ENCODE measurements at regions not wholly inside any gene's neighbourhood (a gene's known extent, or its start where the extent isn't known, plus 50 kb on each side); places are given as distances from the start of the nearest gene placed in this dataset.
"Not testable (repeated sequence)": the region's sequence is repeated elsewhere in the genome, so short reads cannot be mapped to it uniquely, and the experiment has no call there.

- Mint-ChIP-seq H3K27me3 (no peaks in the 10 kb centered on the region), H3K4me1 (ENCODE audit: low read depth in 2 of 2) (no peaks in the 10 kb centered on the region), H3K36me3 (ENCODE audit: insufficient read depth) (no peaks in the 10 kb centered on the region), H3K27ac (no peak overlapping the region), H3K9me3 (peaks cover 0 to 2% of the 10 kb centered on the region in 2 donors), H3K4me3 (no peak overlapping the region)
- no peak for DNase-seq
- no peak for ATAC-seq (replicated peaks)
These were observed 926.4 kb upstream of the FANCL start for GRCh38 chr2:59167514-59167913.

GRCh38 chr2:59157908-59158307 lies 916.8 kb upstream of the FANCL start:
- not testable (repeated sequence) for H3K36me3 Mint-ChIP-seq (ENCODE audit: insufficient read depth); H3K4me1 Mint-ChIP-seq (ENCODE audit: low read depth in 2 of 2); H3K9me3 Mint-ChIP-seq; H3K27me3 Mint-ChIP-seq; H3K27ac Mint-ChIP-seq; H3K4me3 Mint-ChIP-seq; DNase-seq; ATAC-seq (replicated peaks)

GRCh38 chr2:59151805-59152204 lies 910.7 kb upstream of the FANCL start:
- H3K36me3 Mint-ChIP-seq (ENCODE audit: insufficient read depth): no peaks in the 10 kb centered on the region
- no peak overlapping the region for H3K27ac Mint-ChIP-seq

GRCh38 chr2:59150217-59150849 lies 909.2 kb upstream of the FANCL start:
- Mint-ChIP-seq H3K9me3 (peaks cover 12% of the 10 kb centered on the region in 2 donors), H3K4me3 (no peak overlapping the region), H3K36me3 (ENCODE audit: insufficient read depth) (no peaks in the 10 kb centered on the region), H3K4me1 (ENCODE audit: low read depth in 2 of 2) (no peaks in the 10 kb centered on the region), H3K27me3 (no peaks in the 10 kb centered on the region), H3K27ac (no peak overlapping the region)
- ATAC-seq (replicated peaks): no peak
- DNase-seq: no peak

More at GRCh38 chr2:59151805-59152204, 910.7 kb upstream of the FANCL start:
- Mint-ChIP-seq H3K9me3 (peaks cover 12% of the 10 kb centered on the region in 2 donors), H3K27me3 (no peaks in the 10 kb centered on the region), H3K4me3 (no peak overlapping the region), H3K4me1 (ENCODE audit: low read depth in 2 of 2) (no peaks in the 10 kb centered on the region)
- DNase-seq (no peak), ATAC-seq (replicated peaks) (no peak)

- DNase-seq (no peak), ATAC-seq (replicated peaks) (no peak)
- Mint-ChIP-seq H3K27ac (no peak overlapping the region), H3K9me3 (peaks cover 12 to 18% of the 10 kb centered on the region in 2 donors), H3K27me3 (no peaks in the 10 kb centered on the region), H3K4me3 (no peak overlapping the region), H3K36me3 (ENCODE audit: insufficient read depth) (no peaks in the 10 kb centered on the region), H3K4me1 (ENCODE audit: low read depth in 2 of 2) (no peaks in the 10 kb centered on the region)
These were observed 908.1 kb upstream of the FANCL start for GRCh38 chr2:59149271-59149670.

GRCh38 chr2:59112258-59112657 lies 871.1 kb upstream of the FANCL start:
- ATAC-seq (replicated peaks) (no peak), DNase-seq (no peak)
- H3K36me3 Mint-ChIP-seq (ENCODE audit: insufficient read depth): no peaks in the 10 kb centered on the region
- H3K4me3 Mint-ChIP-seq: no peak overlapping the region
- no peak overlapping the region for H3K27ac Mint-ChIP-seq
- H3K4me1 Mint-ChIP-seq (ENCODE audit: low read depth in 2 of 2): no peaks in the 10 kb centered on the region
- no peaks in the 10 kb centered on the region for H3K27me3 Mint-ChIP-seq
- H3K9me3 Mint-ChIP-seq: peaks cover 5 to 18% of the 10 kb centered on the region in 2 donors

GRCh38 chr2:59096973-59097372 lies 855.8 kb upstream of the FANCL start:
- Mint-ChIP-seq H3K4me3 (no peak overlapping the region), H3K27ac (no peak overlapping the region), H3K27me3 (no peaks in the 10 kb centered on the region), H3K36me3 (ENCODE audit: insufficient read depth) (peaks cover 4% of the 10 kb centered on the region), H3K4me1 (ENCODE audit: low read depth in 2 of 2) (no peaks in the 10 kb centered on the region), H3K9me3 (peaks cover 4 to 12% of the 10 kb centered on the region in 2 donors)
- no peak for DNase-seq
- ATAC-seq (replicated peaks): no peak

GRCh38 chr2:59093571-59093970 lies 852.4 kb upstream of the FANCL start:
- no peak overlapping the region for H3K4me3 Mint-ChIP-seq
- no peaks in the 10 kb centered on the region for H3K36me3 Mint-ChIP-seq (ENCODE audit: insufficient read depth)
- H3K4me1 Mint-ChIP-seq (ENCODE audit: low read depth in 2 of 2): no peaks in the 10 kb centered on the region
- no peak for DNase-seq
- peaks cover 1 to 12% of the 10 kb centered on the region in 2 donors for H3K9me3 Mint-ChIP-seq
- no peak for ATAC-seq (replicated peaks)
- H3K27ac Mint-ChIP-seq: no peak overlapping the region
- H3K27me3 Mint-ChIP-seq: no peaks in the 10 kb centered on the region

- Mint-ChIP-seq H3K27ac (no peak overlapping the region), H3K27me3 (no peaks in the 10 kb centered on the region), H3K9me3 (peaks cover 0 to 2% of the 10 kb centered on the region in 2 donors), H3K4me3 (no peak overlapping the region), H3K4me1 (ENCODE audit: low read depth in 2 of 2) (no peaks in the 10 kb centered on the region), H3K36me3 (ENCODE audit: insufficient read depth) (no peaks in the 10 kb centered on the region)
- ATAC-seq (replicated peaks): no peak
- no peak for DNase-seq
These were observed 843.2 kb upstream of the FANCL start for GRCh38 chr2:59084326-59084725.

GRCh38 chr2:59083075-59083828 lies 842.1 kb upstream of the FANCL start:
- no peaks in the 10 kb centered on the region for H3K27me3 Mint-ChIP-seq
- no peaks in the 10 kb centered on the region for H3K4me1 Mint-ChIP-seq (ENCODE audit: low read depth in 2 of 2)
- H3K4me3 Mint-ChIP-seq: no peak overlapping the region
- H3K27ac Mint-ChIP-seq: no peak overlapping the region
- DNase-seq: no peak
- peaks cover 0 to 2% of the 10 kb centered on the region in 2 donors for H3K9me3 Mint-ChIP-seq
- ATAC-seq (replicated peaks): no peak
- no peaks in the 10 kb centered on the region for H3K36me3 Mint-ChIP-seq (ENCODE audit: insufficient read depth)

GRCh38 chr2:59082657-59083056 lies 841.5 kb upstream of the FANCL start:
- H3K4me1 Mint-ChIP-seq (ENCODE audit: low read depth in 2 of 2): no peaks in the 10 kb centered on the region
- no peak overlapping the region for H3K27ac Mint-ChIP-seq
- peaks cover 0 to 2% of the 10 kb centered on the region in 2 donors for H3K9me3 Mint-ChIP-seq
- no peaks in the 10 kb centered on the region for H3K36me3 Mint-ChIP-seq (ENCODE audit: insufficient read depth)
- no peak for ATAC-seq (replicated peaks)
- H3K4me3 Mint-ChIP-seq: no peak overlapping the region
- DNase-seq: no peak
- H3K27me3 Mint-ChIP-seq: no peaks in the 10 kb centered on the region

GRCh38 chr2:59080451-59081181 lies 839.5 kb upstream of the FANCL start:
- no peak for DNase-seq
- Mint-ChIP-seq H3K36me3 (ENCODE audit: insufficient read depth) (no peaks in the 10 kb centered on the region), H3K4me3 (no peak overlapping the region), H3K27me3 (no peaks in the 10 kb centered on the region), H3K9me3 (peaks cover 0 to 2% of the 10 kb centered on the region in 2 donors), H3K27ac (no peak overlapping the region), H3K4me1 (ENCODE audit: low read depth in 2 of 2) (no peaks in the 10 kb centered on the region)
- ATAC-seq (replicated peaks): no peak

- DNase-seq: no peak
- Mint-ChIP-seq H3K27me3 (no peaks in the 10 kb centered on the region), H3K36me3 (ENCODE audit: insufficient read depth) (no peaks in the 10 kb centered on the region), H3K4me3 (no peak overlapping the region), H3K4me1 (ENCODE audit: low read depth in 2 of 2) (no peaks in the 10 kb centered on the region), H3K9me3 (no peaks in the 10 kb centered on the region), H3K27ac (no peak overlapping the region)
- ATAC-seq (replicated peaks): no peak
These were observed 836.9 kb upstream of the FANCL start for GRCh38 chr2:59077981-59078531.
